ENCODE measurements at regions not wholly inside any gene's neighbourhood (a gene's known extent, or its start where the extent isn't known, plus 50 kb on each side); places are given as distances from the start of the nearest gene placed in this dataset.

DNA sequence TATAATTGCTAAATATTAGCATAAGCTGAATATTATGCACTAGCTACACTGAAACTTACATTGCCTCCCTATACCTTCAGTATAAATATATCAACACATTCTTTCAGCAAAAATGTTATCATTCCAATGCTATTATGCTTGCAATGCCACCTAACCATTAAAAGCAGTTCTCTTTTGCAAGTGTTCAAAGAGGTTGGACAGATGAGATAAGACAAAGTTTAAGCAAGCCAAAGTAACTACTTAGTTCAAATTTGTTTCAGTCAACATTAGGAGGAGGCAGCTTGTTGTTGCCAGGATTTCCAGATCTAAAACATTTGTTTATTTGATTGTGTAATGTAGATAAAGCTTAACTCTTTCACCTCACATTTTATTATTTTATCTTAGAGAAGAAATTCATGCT, 323.9 kb upstream of the FAM241A start:
- TF ChIP-seq POLR2A (IDR thresholded peaks at IDR 0.05) (no peak), POLR2AphosphoS5 (IDR thresholded peaks at IDR 0.05) (no peak)
- TF ChIP-seq, protein P1, sequence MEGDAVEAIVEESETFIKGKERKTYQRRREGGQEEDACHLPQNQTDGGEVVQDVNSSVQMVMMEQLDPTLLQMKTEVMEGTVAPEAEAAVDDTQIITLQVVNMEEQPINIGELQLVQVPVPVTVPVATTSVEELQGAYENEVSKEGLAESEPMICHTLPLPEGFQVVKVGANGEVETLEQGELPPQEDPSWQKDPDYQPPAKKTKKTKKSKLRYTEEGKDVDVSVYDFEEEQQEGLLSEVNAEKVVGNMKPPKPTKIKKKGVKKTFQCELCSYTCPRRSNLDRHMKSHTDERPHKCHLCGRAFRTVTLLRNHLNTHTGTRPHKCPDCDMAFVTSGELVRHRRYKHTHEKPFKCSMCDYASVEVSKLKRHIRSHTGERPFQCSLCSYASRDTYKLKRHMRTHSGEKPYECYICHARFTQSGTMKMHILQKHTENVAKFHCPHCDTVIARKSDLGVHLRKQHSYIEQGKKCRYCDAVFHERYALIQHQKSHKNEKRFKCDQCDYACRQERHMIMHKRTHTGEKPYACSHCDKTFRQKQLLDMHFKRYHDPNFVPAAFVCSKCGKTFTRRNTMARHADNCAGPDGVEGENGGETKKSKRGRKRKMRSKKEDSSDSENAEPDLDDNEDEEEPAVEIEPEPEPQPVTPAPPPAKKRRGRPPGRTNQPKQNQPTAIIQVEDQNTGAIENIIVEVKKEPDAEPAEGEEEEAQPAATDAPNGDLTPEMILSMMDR (IDR thresholded peaks at IDR 0.05): no peak
